Mesothelial cell of epicardium (in vitro differentiated cells): ENCODE measurements at regions not wholly inside any gene's neighbourhood (a gene's known extent, or its start where the extent isn't known, plus 50 kb on each side); places are given as distances from the start of the nearest gene placed in this dataset.

Experiments used
- DNase-seq, 2 experiments: peaks; one replicate each; pipeline ENCODE4 v3.0.0; 2021; ENCODE audit warnings: low spot score in 2 of 2; ENCODE audit not compliant: unreplicated experiment in 2 of 2
- H3K27ac Mint-ChIP-seq: 2 replicates; pipeline ENCODE4 v1.8.0; 2021; ENCODE audit warnings: mixed read lengths
- H3K27me3 Mint-ChIP-seq: 2 replicates; pipeline ENCODE4 v1.8.0; 2021; ENCODE audit warnings: low read depth, mixed read lengths
- H3K36me3 Mint-ChIP-seq: 2 replicates; pipeline ENCODE4 v1.8.0; 2021; ENCODE audit warnings: mixed read lengths
- H3K4me1 Mint-ChIP-seq: 2 replicates; pipeline ENCODE4 v1.8.0; 2021; ENCODE audit warnings: mixed read lengths
- H3K4me3 Mint-ChIP-seq: 2 replicates; pipeline ENCODE4 v1.8.0; 2021; ENCODE audit warnings: mild to moderate bottlenecking, moderate library complexity, mixed read lengths
- H3K9me3 Mint-ChIP-seq: 2 replicates; pipeline ENCODE4 v1.8.0; 2021; ENCODE audit warnings: mixed read lengths
- TF ChIP-seq, protein P1 (sequence below): fragments of 200-600 bp; sonication (generic); IDR thresholded peaks from one replicate; pipeline ENCODE4 v1.5.0; 2021; ENCODE audit warnings: antibody characterized with exemption; ENCODE audit not compliant: unreplicated experiment

DNA sequence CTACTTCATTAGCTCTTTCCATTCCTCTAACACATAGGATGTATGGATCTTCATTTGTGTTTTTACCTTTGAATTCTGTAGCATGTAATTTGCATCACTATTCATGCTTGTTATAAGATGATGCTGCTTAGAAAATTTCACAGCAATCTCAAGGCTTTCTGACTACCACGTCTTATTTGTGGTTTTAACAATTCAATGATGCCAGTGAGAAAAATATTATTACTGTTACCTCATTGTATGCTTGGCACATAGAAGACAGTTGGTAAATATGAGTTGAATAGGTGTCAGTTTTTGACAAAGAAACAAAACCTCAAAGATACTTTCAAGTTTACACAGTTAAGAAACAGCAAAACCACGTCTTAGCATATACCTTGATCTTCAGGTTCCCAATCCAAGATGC lies 428.6 kb downstream of the TFAP2A start:
- peaks cover 2% of the 10 kb centered on the region for H3K36me3 Mint-ChIP-seq
- no peaks in the 10 kb centered on the region for H3K4me1 Mint-ChIP-seq
- no peak overlapping the region for H3K4me3 Mint-ChIP-seq
- TF ChIP-seq, protein P1, sequence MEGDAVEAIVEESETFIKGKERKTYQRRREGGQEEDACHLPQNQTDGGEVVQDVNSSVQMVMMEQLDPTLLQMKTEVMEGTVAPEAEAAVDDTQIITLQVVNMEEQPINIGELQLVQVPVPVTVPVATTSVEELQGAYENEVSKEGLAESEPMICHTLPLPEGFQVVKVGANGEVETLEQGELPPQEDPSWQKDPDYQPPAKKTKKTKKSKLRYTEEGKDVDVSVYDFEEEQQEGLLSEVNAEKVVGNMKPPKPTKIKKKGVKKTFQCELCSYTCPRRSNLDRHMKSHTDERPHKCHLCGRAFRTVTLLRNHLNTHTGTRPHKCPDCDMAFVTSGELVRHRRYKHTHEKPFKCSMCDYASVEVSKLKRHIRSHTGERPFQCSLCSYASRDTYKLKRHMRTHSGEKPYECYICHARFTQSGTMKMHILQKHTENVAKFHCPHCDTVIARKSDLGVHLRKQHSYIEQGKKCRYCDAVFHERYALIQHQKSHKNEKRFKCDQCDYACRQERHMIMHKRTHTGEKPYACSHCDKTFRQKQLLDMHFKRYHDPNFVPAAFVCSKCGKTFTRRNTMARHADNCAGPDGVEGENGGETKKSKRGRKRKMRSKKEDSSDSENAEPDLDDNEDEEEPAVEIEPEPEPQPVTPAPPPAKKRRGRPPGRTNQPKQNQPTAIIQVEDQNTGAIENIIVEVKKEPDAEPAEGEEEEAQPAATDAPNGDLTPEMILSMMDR: no peak
- DNase-seq: no peak
- no peaks in the 10 kb centered on the region for H3K27me3 Mint-ChIP-seq
- peaks cover 17% of the 10 kb centered on the region for H3K9me3 Mint-ChIP-seq
- no peak overlapping the region for H3K27ac Mint-ChIP-seq

DNA sequence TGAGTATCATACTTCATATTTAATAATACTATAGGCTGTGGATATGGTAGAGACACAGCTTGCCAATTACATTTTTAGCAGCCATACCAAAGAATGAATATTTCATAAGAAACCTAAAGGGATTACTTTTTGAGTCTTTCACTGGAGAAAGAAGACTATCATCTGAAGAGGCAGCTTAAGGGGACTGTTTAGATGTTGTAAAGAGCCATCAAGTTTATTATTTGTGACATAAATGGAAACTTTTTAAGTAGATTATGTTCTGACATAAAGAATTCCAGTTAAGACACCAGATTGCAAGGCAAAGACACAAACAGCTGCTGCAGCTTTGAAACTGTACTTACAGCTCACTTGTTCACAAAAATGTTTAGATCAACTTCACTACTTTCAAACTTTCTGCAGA lies 429.4 kb downstream of the TFAP2A start:
- Mint-ChIP-seq H3K4me3 (no peak overlapping the region), H3K4me1 (no peaks in the 10 kb centered on the region), H3K27ac (no peak overlapping the region), H3K27me3 (no peaks in the 10 kb centered on the region), H3K36me3 (peaks cover 2% of the 10 kb centered on the region), H3K9me3 (peaks cover 17% of the 10 kb centered on the region)
- TF ChIP-seq, protein P1: no peak
- no peak for DNase-seq

DNA sequence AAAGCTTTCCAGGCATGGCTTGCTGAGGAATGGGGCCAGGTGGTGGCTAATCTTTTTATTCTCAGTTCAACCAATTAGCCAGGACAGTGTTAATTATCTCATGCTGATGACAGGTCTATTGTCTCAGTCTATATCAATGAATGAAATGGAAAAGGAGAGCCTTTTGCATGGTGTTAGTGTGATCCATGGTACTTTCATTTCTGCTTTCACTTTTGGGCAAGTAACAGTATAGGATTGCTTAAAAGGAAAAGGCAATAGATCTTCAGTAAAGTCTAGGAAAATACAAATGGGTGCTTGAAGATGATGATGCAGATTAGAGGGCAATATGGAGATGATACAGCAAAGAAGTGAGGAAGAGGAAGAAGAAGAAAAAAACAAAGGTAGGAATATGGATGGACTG lies 430.3 kb downstream of the TFAP2A start:
- DNase-seq: no peak
- H3K36me3 Mint-ChIP-seq: peaks cover 2% of the 10 kb centered on the region
- no peaks in the 10 kb centered on the region for H3K27me3 Mint-ChIP-seq
- TF ChIP-seq, protein P1: no peak
- no peaks in the 10 kb centered on the region for H3K4me1 Mint-ChIP-seq
- H3K27ac Mint-ChIP-seq: no peak overlapping the region
- H3K9me3 Mint-ChIP-seq: peaks cover 17% of the 10 kb centered on the region
- no peak overlapping the region for H3K4me3 Mint-ChIP-seq

DNA sequence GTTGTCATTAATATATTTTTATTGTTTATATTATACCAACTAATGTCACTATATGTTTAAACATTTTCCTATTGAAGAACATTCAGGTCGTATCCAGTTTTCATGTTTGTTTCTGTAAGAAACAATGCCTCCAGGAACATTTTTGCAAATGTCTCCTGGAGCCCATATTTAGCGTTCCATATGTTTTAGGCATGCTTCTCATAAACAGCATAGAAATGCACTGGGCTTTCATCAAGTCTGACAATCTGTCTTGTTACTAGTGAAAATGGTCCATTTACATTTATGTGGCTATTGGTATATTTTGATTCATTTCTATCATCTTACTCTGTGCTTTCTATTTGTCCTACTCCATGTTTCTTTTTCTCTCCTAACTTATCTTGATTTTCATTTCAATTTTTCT lies 431.7 kb downstream of the TFAP2A start:
- peaks cover 2% of the 10 kb centered on the region for H3K36me3 Mint-ChIP-seq
- no peak overlapping the region for H3K27ac Mint-ChIP-seq
- peaks cover 2% of the 10 kb centered on the region for H3K4me1 Mint-ChIP-seq
- H3K27me3 Mint-ChIP-seq: no peaks in the 10 kb centered on the region
- TF ChIP-seq, protein P1: no peak
- peaks cover 17% of the 10 kb centered on the region for H3K9me3 Mint-ChIP-seq
- no peak for DNase-seq
- no peak overlapping the region for H3K4me3 Mint-ChIP-seq

DNA sequence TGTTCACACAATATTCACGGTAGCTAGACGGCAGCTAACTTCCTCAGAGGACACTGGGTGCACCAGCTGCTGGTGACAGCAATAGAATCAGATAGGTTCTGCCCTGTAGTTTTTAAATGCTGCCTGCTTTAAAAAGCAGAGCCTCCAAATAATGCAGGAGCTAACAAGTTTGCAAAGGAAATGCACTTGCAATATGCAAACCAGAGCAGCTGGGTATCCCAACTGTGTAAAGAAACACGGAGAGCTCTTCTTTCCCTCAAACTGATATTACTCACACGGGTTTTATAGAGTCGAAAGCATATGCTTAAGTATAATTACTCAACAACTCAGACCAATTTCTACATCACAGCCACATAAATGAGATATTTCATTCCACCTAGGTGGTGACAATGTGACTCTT lies 432.7 kb downstream of the TFAP2A start:
- TF ChIP-seq, protein P1: no peak
- H3K4me3 Mint-ChIP-seq: no peak overlapping the region
- no peaks in the 10 kb centered on the region for H3K27me3 Mint-ChIP-seq
- H3K27ac Mint-ChIP-seq: no peak overlapping the region
- no peak for DNase-seq
- peaks cover 5% of the 10 kb centered on the region for H3K4me1 Mint-ChIP-seq
- H3K9me3 Mint-ChIP-seq: peaks cover 17% of the 10 kb centered on the region
- peaks cover 2% of the 10 kb centered on the region for H3K36me3 Mint-ChIP-seq

DNA sequence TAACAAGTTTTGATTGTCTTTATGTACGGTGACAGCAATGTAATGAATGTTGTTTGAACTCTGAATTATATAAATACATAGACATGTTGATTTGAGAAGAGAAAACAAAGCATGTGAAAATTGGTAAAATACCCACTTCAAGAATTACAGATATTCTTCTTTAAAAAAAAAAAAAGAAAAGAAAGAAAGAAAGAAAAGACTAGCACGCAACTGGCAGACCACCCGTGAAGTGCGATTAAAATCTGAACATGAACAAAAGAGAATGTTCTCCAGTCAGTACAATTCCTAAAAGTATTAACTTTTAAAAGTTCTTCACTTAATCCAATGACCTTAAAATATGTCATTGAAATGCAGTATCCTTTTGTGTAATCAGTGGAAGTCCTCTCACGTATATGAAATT lies 434.9 kb downstream of the TFAP2A start:
- Mint-ChIP-seq H3K4me1 (peaks cover 7% of the 10 kb centered on the region), H3K27ac (no peak overlapping the region), H3K27me3 (no peaks in the 10 kb centered on the region), H3K9me3 (peaks cover 27% of the 10 kb centered on the region), H3K4me3 (no peak overlapping the region), H3K36me3 (peaks cover 2% of the 10 kb centered on the region)
- TF ChIP-seq, protein P1: no peak
- no peak for DNase-seq
